ENCODE measurements at regions not wholly inside any gene's neighbourhood (a gene's known extent, or its start where the extent isn't known, plus 50 kb on each side); places are given as distances from the start of the nearest gene placed in this dataset.

DNA sequence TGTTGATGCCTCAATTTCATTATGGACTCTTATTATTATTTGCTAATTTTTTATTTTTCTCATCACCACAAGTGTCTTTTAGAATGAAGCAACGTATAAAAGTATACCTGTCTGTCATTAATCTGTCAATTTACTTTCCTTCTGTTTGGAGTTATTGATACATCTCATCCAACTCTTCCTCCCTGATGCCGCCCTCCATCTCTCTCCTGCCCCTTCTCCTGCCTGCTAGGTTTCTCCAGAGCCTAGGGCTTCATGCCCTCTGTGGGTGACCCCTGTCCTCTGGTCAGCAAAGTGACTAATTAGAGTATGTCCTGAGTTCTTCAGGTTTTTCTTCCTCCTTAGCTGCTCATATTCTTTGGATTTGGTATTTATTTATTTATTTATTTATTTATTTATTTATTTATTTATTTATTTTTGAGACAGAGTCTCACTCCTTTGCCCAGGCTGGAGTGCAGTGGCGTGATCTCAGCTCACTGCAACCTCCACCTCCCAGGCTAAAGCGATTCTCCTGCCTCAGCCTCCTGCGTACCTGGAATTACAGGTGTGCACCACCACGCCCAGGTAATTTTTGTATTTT is 162.5 kb upstream of the MYCN start (continued):
- no peak for TF ChIP-seq CHD7 (IDR thresholded peaks at IDR 0.05; ENCODE audit: insufficient replicate concordance, low read length)
- no peak for TF ChIP-seq RAD21 (IDR thresholded peaks at IDR 0.05 in 1 of 2, conservative IDR thresholded peaks at IDR 0.05 in 1 of 2; ENCODE audit: low read depth in 2 of 2, low read length in 2 of 2)
- TF ChIP-seq SP1 (IDR thresholded peaks at IDR 0.05; ENCODE audit: low read depth, low read length), result no peak
- TF ChIP-seq BACH1 (IDR thresholded peaks at IDR 0.05; ENCODE audit: low read length), result no peak
- TF ChIP-seq NANOG (IDR thresholded peaks at IDR 0.05; ENCODE audit: insufficient read depth, low read depth, low read length, poor library complexity, severe bottlenecking), result no peak
